Neural cell (in vitro differentiated cells): ENCODE measurements at regions not wholly inside any gene's neighbourhood (a gene's known extent, or its start where the extent isn't known, plus 50 kb on each side); places are given as distances from the start of the nearest gene placed in this dataset.

Source experiments
- H2AFZ ChIP-seq: fragments of 200-600, 300-800 bp; sonication (generic), shearing (Covaris generic); 2 replicates; pipeline ENCODE4 v1.6.0; 2014; ENCODE audit warnings: low read depth, mild to moderate bottlenecking, antibody characterized with exemption, low read length, moderate library complexity
- H3F3A ChIP-seq: fragments of 200-600 bp; shearing (Covaris generic); 2 replicates; pipeline ENCODE4 v1.6.1; 2016; ENCODE audit warnings: mild to moderate bottlenecking, moderate library complexity, mixed read lengths, antibody characterized with exemption, low read length; ENCODE audit not compliant: insufficient read depth, poor library complexity, severe bottlenecking
- H3K27ac ChIP-seq: fragments of 200-600, 300-800 bp; sonication (generic), shearing (Covaris generic); 2 replicates; pipeline ENCODE4 v1.5.1; 2014; ENCODE audit warnings: mild to moderate bottlenecking, low read length, moderate library complexity
- H3K27me3 ChIP-seq: fragments of 300-800, 200-600 bp; sonication (generic), shearing (Covaris generic); 2 replicates; pipeline ENCODE4 v1.6.0; 2014; ENCODE audit warnings: mild to moderate bottlenecking, low read depth, low read length, moderate library complexity; ENCODE audit not compliant: insufficient read depth
- H3K36me3 ChIP-seq: fragments of 300-800, 200-600 bp; sonication (generic), shearing (Covaris generic); 2 replicates; pipeline ENCODE4 v1.5.1; 2014; ENCODE audit warnings: mild to moderate bottlenecking, antibody characterized with exemption, low read length, moderate library complexity; ENCODE audit not compliant: insufficient read depth
- H3K4me2 ChIP-seq: fragments of 300-800, 200-600 bp; sonication (generic), shearing (Covaris generic); 2 replicates; pipeline ENCODE4 v1.6.0; 2014; ENCODE audit warnings: mild to moderate bottlenecking, low read length
- H3K4me3 ChIP-seq: fragments of 300-800, 200-600 bp; sonication (generic), shearing (Covaris generic); 2 replicates; pipeline ENCODE4 v1.5.1; 2014; ENCODE audit warnings: mild to moderate bottlenecking, low read length, moderate library complexity
- H3K79me2 ChIP-seq: fragments of 200-600 bp; shearing (Covaris generic); replicated peaks from 2 replicates; pipeline ENCODE4 v1.6.0; 2014; ENCODE audit warnings: mild to moderate bottlenecking, low read length, moderate library complexity; ENCODE audit not compliant: insufficient read depth
- H3K9ac ChIP-seq: fragments of 300-800, 200-600 bp; sonication (generic), shearing (Covaris generic); 2 replicates; pipeline ENCODE4 v1.6.1; 2016; ENCODE audit warnings: mild to moderate bottlenecking, low read length, mixed read lengths
- H3K9me2 ChIP-seq: fragments of 200-600 bp; shearing (Covaris generic); 2 replicates; pipeline ENCODE4 v1.6.1; 2016; ENCODE audit warnings: mild to moderate bottlenecking, low read length, mixed read lengths; ENCODE audit not compliant: insufficient read depth
- H3K9me3 ChIP-seq: fragments of 200-600, 300-800 bp; sonication (generic), shearing (Covaris generic); 2 replicates; pipeline ENCODE4 v1.6.1; 2016; ENCODE audit warnings: mild to moderate bottlenecking, mixed run types, low read length, moderate library complexity, mixed read lengths
- H4K20me1 ChIP-seq: fragments of 200-600 bp; shearing (Covaris generic); 2 replicates; pipeline ENCODE4 v1.6.1; 2016; ENCODE audit warnings: mild to moderate bottlenecking, mixed run types; ENCODE audit not compliant: insufficient read depth
- EP300 ChIP-seq: fragments of 450-650 bp; conservative IDR thresholded peaks from 2 replicates; pipeline ENCODE4 v1.6.1; 2014; ENCODE audit warnings: antibody characterized with exemption, mild to moderate bottlenecking, moderate library complexity; ENCODE audit not compliant: poor library complexity, severe bottlenecking
- EZH2 ChIP-seq: fragments of 200-600, 300-800 bp; shearing (Covaris generic), sonication (generic); IDR thresholded peaks from 2 replicates; pipeline ENCODE4 v1.6.1; 2014; ENCODE audit warnings: antibody characterized with exemption, low read length, borderline replicate concordance, mild to moderate bottlenecking; ENCODE audit not compliant: insufficient read depth, poor library complexity, severe bottlenecking
- MXI1 ChIP-seq: fragments of 450-650 bp; conservative IDR thresholded peaks from 2 replicates; pipeline ENCODE4 v1.6.1; 2014; ENCODE audit warnings: antibody characterized with exemption, mild to moderate bottlenecking; ENCODE audit not compliant: poor library complexity, severe bottlenecking
- POLR2AphosphoS5 ChIP-seq: IDR thresholded peaks from 2 replicates; pipeline ENCODE4 v1.6.1; 2012
- RAD21 ChIP-seq: fragments of 450-650 bp; conservative IDR thresholded peaks from 2 replicates; pipeline ENCODE4 v1.6.1; 2014; ENCODE audit warnings: antibody characterized with exemption, mild to moderate bottlenecking, moderate library complexity
- SMC3 ChIP-seq: fragments of 450-650 bp; conservative IDR thresholded peaks from 2 replicates; pipeline ENCODE4 v1.6.1; 2014; ENCODE audit warnings: antibody characterized with exemption, mild to moderate bottlenecking, moderate library complexity; ENCODE audit not compliant: poor library complexity
- TAF1 ChIP-seq: IDR thresholded peaks from 2 replicates; pipeline ENCODE4 v1.6.1; 2012; ENCODE audit warnings: low read depth
- TF ChIP-seq, protein P1 (sequence below): fragments of 450-650 bp; IDR thresholded peaks from 2 replicates; pipeline ENCODE4 v1.5.1; 2014; ENCODE audit warnings: antibody characterized with exemption, mild to moderate bottlenecking, moderate library complexity; ENCODE audit not compliant: poor library complexity, severe bottlenecking
- TF ChIP-seq, protein P2 (sequence below): IDR thresholded peaks from 2 replicates; pipeline ENCODE4 v1.6.1; 2012; ENCODE audit warnings: borderline replicate concordance

DNA sequence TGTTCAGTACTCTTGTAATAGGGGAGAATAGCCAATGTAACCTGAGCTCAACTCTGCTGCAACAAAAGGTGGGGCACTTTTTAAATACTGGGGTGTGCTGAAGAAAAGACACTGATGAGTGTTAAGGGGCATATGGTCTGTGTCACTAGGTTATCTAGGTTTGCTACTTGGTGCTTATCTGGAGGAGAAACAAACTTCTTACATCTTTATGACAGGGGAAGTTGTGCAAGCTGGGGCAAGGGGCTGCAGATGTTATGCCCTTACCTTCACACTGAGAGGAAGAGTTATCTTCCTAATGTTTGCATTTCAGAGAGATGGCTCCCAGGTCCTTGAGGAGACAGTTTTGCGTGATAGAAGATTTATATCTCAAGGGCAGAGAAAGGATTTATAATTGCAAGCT is 90.9 kb upstream of the PKP2 start:
- Histone ChIP-seq H3K4me2 (no peak overlapping the region), H3K9me3 (no peaks in the 10 kb centered on the region), H3F3A (no peaks in the 10 kb centered on the region), H3K27ac (no peak overlapping the region), H3K9ac (no peak overlapping the region), H4K20me1 (no peaks in the 10 kb centered on the region), H3K79me2 (no peaks in the 10 kb centered on the region), H3K4me3 (no peak overlapping the region), H3K9me2 (no peaks in the 10 kb centered on the region), H3K36me3 (no peaks in the 10 kb centered on the region), H3K27me3 (no peaks in the 10 kb centered on the region), H2AFZ (no peak overlapping the region)
- no peak for TF ChIP-seq MXI1
- no peak for TF ChIP-seq EZH2
- no peak for TF ChIP-seq SMC3
- no peak for TF ChIP-seq RAD21
- TF ChIP-seq, protein P1, sequence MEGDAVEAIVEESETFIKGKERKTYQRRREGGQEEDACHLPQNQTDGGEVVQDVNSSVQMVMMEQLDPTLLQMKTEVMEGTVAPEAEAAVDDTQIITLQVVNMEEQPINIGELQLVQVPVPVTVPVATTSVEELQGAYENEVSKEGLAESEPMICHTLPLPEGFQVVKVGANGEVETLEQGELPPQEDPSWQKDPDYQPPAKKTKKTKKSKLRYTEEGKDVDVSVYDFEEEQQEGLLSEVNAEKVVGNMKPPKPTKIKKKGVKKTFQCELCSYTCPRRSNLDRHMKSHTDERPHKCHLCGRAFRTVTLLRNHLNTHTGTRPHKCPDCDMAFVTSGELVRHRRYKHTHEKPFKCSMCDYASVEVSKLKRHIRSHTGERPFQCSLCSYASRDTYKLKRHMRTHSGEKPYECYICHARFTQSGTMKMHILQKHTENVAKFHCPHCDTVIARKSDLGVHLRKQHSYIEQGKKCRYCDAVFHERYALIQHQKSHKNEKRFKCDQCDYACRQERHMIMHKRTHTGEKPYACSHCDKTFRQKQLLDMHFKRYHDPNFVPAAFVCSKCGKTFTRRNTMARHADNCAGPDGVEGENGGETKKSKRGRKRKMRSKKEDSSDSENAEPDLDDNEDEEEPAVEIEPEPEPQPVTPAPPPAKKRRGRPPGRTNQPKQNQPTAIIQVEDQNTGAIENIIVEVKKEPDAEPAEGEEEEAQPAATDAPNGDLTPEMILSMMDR: no peak
- TF ChIP-seq EP300: no peak
- TF ChIP-seq POLR2AphosphoS5: no peak
- TF ChIP-seq TAF1: no peak
- TF ChIP-seq, protein P2, sequence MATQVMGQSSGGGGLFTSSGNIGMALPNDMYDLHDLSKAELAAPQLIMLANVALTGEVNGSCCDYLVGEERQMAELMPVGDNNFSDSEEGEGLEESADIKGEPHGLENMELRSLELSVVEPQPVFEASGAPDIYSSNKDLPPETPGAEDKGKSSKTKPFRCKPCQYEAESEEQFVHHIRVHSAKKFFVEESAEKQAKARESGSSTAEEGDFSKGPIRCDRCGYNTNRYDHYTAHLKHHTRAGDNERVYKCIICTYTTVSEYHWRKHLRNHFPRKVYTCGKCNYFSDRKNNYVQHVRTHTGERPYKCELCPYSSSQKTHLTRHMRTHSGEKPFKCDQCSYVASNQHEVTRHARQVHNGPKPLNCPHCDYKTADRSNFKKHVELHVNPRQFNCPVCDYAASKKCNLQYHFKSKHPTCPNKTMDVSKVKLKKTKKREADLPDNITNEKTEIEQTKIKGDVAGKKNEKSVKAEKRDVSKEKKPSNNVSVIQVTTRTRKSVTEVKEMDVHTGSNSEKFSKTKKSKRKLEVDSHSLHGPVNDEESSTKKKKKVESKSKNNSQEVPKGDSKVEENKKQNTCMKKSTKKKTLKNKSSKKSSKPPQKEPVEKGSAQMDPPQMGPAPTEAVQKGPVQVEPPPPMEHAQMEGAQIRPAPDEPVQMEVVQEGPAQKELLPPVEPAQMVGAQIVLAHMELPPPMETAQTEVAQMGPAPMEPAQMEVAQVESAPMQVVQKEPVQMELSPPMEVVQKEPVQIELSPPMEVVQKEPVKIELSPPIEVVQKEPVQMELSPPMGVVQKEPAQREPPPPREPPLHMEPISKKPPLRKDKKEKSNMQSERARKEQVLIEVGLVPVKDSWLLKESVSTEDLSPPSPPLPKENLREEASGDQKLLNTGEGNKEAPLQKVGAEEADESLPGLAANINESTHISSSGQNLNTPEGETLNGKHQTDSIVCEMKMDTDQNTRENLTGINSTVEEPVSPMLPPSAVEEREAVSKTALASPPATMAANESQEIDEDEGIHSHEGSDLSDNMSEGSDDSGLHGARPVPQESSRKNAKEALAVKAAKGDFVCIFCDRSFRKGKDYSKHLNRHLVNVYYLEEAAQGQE: no peak

DNA sequence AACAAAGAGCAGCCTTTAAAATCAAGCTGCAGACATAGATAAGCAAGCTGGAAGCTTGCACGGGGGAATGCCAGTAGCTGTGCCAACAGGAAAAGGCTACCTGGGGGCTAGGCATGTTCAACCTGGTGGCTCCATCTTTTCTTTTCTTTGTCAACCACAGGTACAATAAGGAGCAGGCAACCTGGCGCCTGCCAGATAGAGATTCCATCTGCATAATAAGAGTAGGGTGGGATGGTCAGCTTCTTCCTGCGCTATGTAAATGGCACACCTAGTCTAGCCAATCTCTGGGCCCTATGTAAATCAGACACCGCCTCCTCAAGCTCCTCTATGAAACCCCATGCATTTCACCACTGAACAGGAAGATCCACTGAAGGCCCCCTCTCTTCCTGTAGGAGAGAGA is 87.4 kb upstream of the PKP2 start:
- H3K4me2 ChIP-seq: no peak overlapping the region
- H3K9me2 ChIP-seq: no peaks in the 10 kb centered on the region
- no peak overlapping the region for H3K27ac ChIP-seq
- no peaks in the 10 kb centered on the region for H3K9me3 ChIP-seq
- H2AFZ ChIP-seq: no peak overlapping the region
- H3K79me2 ChIP-seq: no peaks in the 10 kb centered on the region
- H3K36me3 ChIP-seq: no peaks in the 10 kb centered on the region
- H3K4me3 ChIP-seq: no peak overlapping the region
- TF ChIP-seq RAD21 (no peak), EZH2 (no peak), MXI1 (no peak), EP300 (no peak), POLR2AphosphoS5 (no peak), SMC3 (no peak), TAF1 (no peak)
- TF ChIP-seq, protein P1: no peak
- TF ChIP-seq, protein P2: no peak
- H3K9ac ChIP-seq: no peak overlapping the region
- H3K27me3 ChIP-seq: no peaks in the 10 kb centered on the region
- H3F3A ChIP-seq: no peaks in the 10 kb centered on the region
- no peaks in the 10 kb centered on the region for H4K20me1 ChIP-seq
